ENCODE measurements at regions not wholly inside any gene's neighbourhood (a gene's known extent, or its start where the extent isn't known, plus 50 kb on each side); places are given as distances from the start of the nearest gene placed in this dataset.
A peak's percentile ranks its signal among the peaks of the same experiment; 100 is the strongest.

GRCh38 chr17:36705283-36705795 is 104.0 kb downstream of the MRM1 start:
- no peak overlapping the region for H3K4me2 ChIP-seq (ENCODE audit: insufficient read depth, low read length)
- no peak overlapping the region for H2AFZ ChIP-seq (ENCODE audit: low read length)
- no peaks in the 10 kb centered on the region for H3K9me3 ChIP-seq (ENCODE audit: low read depth, low read length)
- H3K79me2 ChIP-seq (ENCODE audit: insufficient read depth, low read length) = no peaks in the 10 kb centered on the region
- H3K4me1 ChIP-seq (ENCODE audit: insufficient read depth, low read length) = no peaks in the 10 kb centered on the region
- peaks cover 3% of the 10 kb centered on the region for H3K27me3 ChIP-seq (ENCODE audit: insufficient read depth, low read length)
- H3K4me3 ChIP-seq (ENCODE audit: insufficient read depth, low read length) = no peak overlapping the region
- H3K27ac ChIP-seq (ENCODE audit: low read depth, low read length) = no peak overlapping the region
- no peak for DNase-seq (ENCODE audit: insufficient read length, low spot score, missing footprints)
- no peaks in the 10 kb centered on the region for H3K36me3 ChIP-seq (ENCODE audit: insufficient read depth, low read length)
- no peak for TF ChIP-seq CTCF (IDR thresholded peaks at IDR 0.05; ENCODE audit: extremely low read depth, low read depth, low read length)
- H4K20me1 ChIP-seq (ENCODE audit: insufficient read depth, low read length) = no peaks in the 10 kb centered on the region

DNA sequence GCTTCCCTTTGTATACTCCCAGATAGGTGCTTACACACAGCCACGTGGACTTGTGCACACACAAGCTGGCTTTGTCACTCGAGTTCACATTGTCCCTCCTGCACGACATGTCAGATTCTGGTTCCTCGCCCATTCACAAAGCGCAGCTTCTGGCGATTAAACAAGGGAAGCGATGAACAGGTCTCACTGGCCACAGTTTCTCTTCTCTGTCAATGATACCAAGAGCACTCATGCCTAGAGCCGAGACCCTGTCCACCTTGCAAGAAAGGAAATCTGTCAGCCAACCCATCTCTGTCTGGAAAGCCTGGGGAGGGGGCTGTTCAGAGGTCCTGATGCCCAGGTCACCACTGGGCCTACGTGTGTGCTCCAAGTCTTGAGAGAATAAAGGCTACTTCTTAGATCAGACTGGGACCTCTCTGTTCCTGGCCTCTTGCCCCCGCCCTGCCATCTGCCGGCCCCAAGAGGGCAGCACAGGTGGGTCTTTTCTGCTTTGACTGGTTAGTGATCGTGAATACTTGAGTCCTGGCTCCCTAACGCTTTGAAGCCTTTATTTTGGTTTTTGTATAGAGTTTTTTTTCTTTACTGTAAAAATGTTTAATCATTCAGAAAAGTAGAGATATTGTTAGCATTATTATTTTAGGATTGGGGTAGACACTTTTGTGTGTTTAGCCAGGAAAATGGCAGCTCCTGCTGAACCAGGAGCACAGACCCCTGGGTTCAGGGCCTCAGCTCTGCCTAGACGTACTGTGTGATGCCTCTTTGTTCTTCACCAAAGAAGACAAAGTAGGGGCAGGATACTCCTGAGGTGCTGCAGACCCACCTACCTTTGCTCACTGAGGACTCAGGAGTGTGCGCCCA is 104.7 kb downstream of the MRM1 start:
- no peaks in the 10 kb centered on the region for H4K20me1 ChIP-seq (ENCODE audit: insufficient read depth, low read length)
- no peaks in the 10 kb centered on the region for H3K79me2 ChIP-seq (ENCODE audit: insufficient read depth, low read length)
- no peaks in the 10 kb centered on the region for H3K4me1 ChIP-seq (ENCODE audit: insufficient read depth, low read length)
- H3K4me2 ChIP-seq (ENCODE audit: insufficient read depth, low read length) = no peak overlapping the region
- DNase-seq (ENCODE audit: insufficient read length, low spot score, missing footprints) = peak; percentile 86
- H3K36me3 ChIP-seq (ENCODE audit: insufficient read depth, low read length) = no peaks in the 10 kb centered on the region
- no peak overlapping the region for H3K4me3 ChIP-seq (ENCODE audit: insufficient read depth, low read length)
- peaks cover 3% of the 10 kb centered on the region for H3K27me3 ChIP-seq (ENCODE audit: insufficient read depth, low read length)
- H3K9me3 ChIP-seq (ENCODE audit: low read depth, low read length) = no peaks in the 10 kb centered on the region
- H2AFZ ChIP-seq (ENCODE audit: low read length) = no peak overlapping the region
- H3K27ac ChIP-seq (ENCODE audit: low read depth, low read length) = no peak overlapping the region
- TF ChIP-seq CTCF (IDR thresholded peaks at IDR 0.05; ENCODE audit: extremely low read depth, low read depth, low read length) = peak; percentile 57

DNA sequence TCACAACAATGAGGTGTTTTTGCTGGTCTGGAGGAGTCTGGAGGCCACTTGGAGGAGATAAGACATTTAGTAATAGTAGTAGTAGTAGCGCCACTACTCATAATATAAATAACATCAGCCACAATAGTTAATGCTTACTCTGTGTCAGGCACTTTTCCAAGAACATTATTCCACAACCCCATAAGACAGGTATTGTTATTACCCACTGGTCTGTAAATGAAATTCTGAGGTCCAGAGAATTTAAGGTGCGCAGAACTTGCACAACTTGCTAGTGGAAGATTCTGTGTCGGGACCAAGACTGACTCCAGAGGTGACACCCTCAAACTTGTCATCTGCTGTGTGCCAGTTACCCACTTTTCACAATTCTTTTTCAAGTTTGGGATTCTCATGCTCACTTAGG is 106.5 kb downstream of the MRM1 start:
- no peak overlapping the region for H3K27ac ChIP-seq (ENCODE audit: low read depth, low read length)
- no peaks in the 10 kb centered on the region for H4K20me1 ChIP-seq (ENCODE audit: insufficient read depth, low read length)
- peaks cover 3% of the 10 kb centered on the region for H3K27me3 ChIP-seq (ENCODE audit: insufficient read depth, low read length)
- no peak overlapping the region for H3K4me2 ChIP-seq (ENCODE audit: insufficient read depth, low read length)
- no peak overlapping the region for H2AFZ ChIP-seq (ENCODE audit: low read length)
- no peaks in the 10 kb centered on the region for H3K9me3 ChIP-seq (ENCODE audit: low read depth, low read length)
- no peak for DNase-seq (ENCODE audit: insufficient read length, low spot score, missing footprints)
- H3K4me3 ChIP-seq (ENCODE audit: insufficient read depth, low read length) = no peak overlapping the region
- H3K36me3 ChIP-seq (ENCODE audit: insufficient read depth, low read length) = no peaks in the 10 kb centered on the region
- no peaks in the 10 kb centered on the region for H3K4me1 ChIP-seq (ENCODE audit: insufficient read depth, low read length)
- H3K79me2 ChIP-seq (ENCODE audit: insufficient read depth, low read length) = no peaks in the 10 kb centered on the region
- no peak for TF ChIP-seq CTCF (IDR thresholded peaks at IDR 0.05; ENCODE audit: extremely low read depth, low read depth, low read length)

DNA sequence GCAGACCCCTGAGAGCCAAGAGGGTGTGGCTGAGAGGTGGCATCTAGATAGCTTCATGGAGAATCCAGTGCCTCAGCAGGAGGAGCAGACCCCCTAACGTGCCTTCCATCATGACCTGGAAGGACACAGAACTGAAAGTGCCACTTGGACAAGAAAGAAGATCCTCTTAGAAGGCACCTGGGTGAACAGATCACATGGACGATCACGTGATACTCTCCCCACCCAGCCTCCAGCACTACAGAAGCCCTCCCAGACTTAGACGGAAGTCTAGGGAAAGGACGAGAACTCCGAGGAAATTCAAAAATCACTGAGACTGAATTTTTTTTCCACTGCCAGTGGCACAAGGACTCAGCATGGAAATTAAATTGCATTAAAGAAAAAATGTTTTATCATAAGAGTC is 113.4 kb downstream of the MRM1 start:
- no peak overlapping the region for H2AFZ ChIP-seq (ENCODE audit: low read length)
- no peak overlapping the region for H3K4me2 ChIP-seq (ENCODE audit: insufficient read depth, low read length)
- no peaks in the 10 kb centered on the region for H3K4me1 ChIP-seq (ENCODE audit: insufficient read depth, low read length)
- H3K27ac ChIP-seq (ENCODE audit: low read depth, low read length) = no peak overlapping the region
- no peaks in the 10 kb centered on the region for H4K20me1 ChIP-seq (ENCODE audit: insufficient read depth, low read length)
- H3K9me3 ChIP-seq (ENCODE audit: low read depth, low read length) = no peaks in the 10 kb centered on the region
- no peak overlapping the region for H3K4me3 ChIP-seq (ENCODE audit: insufficient read depth, low read length)
- no peak for TF ChIP-seq CTCF (IDR thresholded peaks at IDR 0.05; ENCODE audit: extremely low read depth, low read depth, low read length)
- H3K79me2 ChIP-seq (ENCODE audit: insufficient read depth, low read length) = no peaks in the 10 kb centered on the region
- no peaks in the 10 kb centered on the region for H3K36me3 ChIP-seq (ENCODE audit: insufficient read depth, low read length)
- DNase-seq (ENCODE audit: insufficient read length, low spot score, missing footprints) = no peak
- H3K27me3 ChIP-seq (ENCODE audit: insufficient read depth, low read length) = no peaks in the 10 kb centered on the region
